Brain microvascular endothelial cell (primary cell): ENCODE measurements at regions not wholly inside any gene's neighbourhood (a gene's known extent, or its start where the extent isn't known, plus 50 kb on each side); places are given as distances from the start of the nearest gene placed in this dataset.

ENCODE experiments used
- DNase-seq: peaks from one replicate; pipeline ENCODE4 v3.0.0-alpha.2; 2020
- H3K27ac ChIP-seq: fragments of 250-450 bp; sonication (Bioruptor Pico); 2 replicates; pipeline ENCODE4 v1.5.1; 2020; ENCODE audit warnings: mild to moderate bottlenecking, moderate library complexity
- H3K27me3 ChIP-seq: fragments of 250-450 bp; sonication (Bioruptor Pico); replicated peaks from 2 replicates; pipeline ENCODE4 v1.5.1; 2020; ENCODE audit warnings: mild to moderate bottlenecking
- H3K36me3 ChIP-seq: fragments of 250-450 bp; sonication (Bioruptor Pico); replicated peaks from 2 replicates; pipeline ENCODE4 v1.5.1; 2020; ENCODE audit warnings: mild to moderate bottlenecking
- H3K4me3 ChIP-seq: 2 replicates; pipeline ENCODE4 v1.5.1; 2011; ENCODE audit warnings: low read depth, mild to moderate bottlenecking, control low read depth, low read length, moderate library complexity
- CTCF ChIP-seq: IDR thresholded peaks from 2 replicates; pipeline ENCODE4 v1.5.1; 2011; ENCODE audit warnings: low read depth, mild to moderate bottlenecking, moderate library complexity, low read length, control low read depth, inconsistent platforms; ENCODE audit errors: missing control alignments
- in situ Hi-C: cut with HindIII; loops from 2 replicates; pipeline ENCODE4 v1.10.0; 2017; ENCODE audit warnings: low sequenced_read_pairs, low pct_ligation_motif_present

- no peak for TF ChIP-seq CTCF
- in situ Hi-C loops: no loop called here
- DNase-seq: no peak
These were observed 177.3 kb downstream of the URI1 start for GRCh38 chr19:30119180-30119908.

GRCh38 chr19:30120860-30121484, 178.9 kb downstream of the URI1 start:
- H3K27me3 ChIP-seq: no peaks in the 10 kb centered on the region
- DNase-seq: no peak
- TF ChIP-seq CTCF: no peak
- H3K36me3 ChIP-seq: no peaks in the 10 kb centered on the region
- in situ Hi-C loops: no loop called here
- H3K27ac ChIP-seq: no peak overlapping the region
- no peak overlapping the region for H3K4me3 ChIP-seq

More at GRCh38 chr19:30119180-30119908, 177.3 kb downstream of the URI1 start:
- Histone ChIP-seq H3K27me3 (no peaks in the 10 kb centered on the region), H3K27ac (no peak overlapping the region), H3K4me3 (no peak overlapping the region), H3K36me3 (no peaks in the 10 kb centered on the region)

- Histone ChIP-seq H3K27me3 (no peaks in the 10 kb centered on the region), H3K36me3 (no peaks in the 10 kb centered on the region), H3K27ac (no peak overlapping the region), H3K4me3 (no peak overlapping the region)
- TF ChIP-seq CTCF: no peak
- DNase-seq: no peak
- in situ Hi-C loops: no loop called here
These were observed 180.4 kb downstream of the URI1 start for GRCh38 chr19:30122431-30122830.

- H3K36me3 ChIP-seq: no peaks in the 10 kb centered on the region
- H3K27ac ChIP-seq: no peak overlapping the region
- no peak overlapping the region for H3K4me3 ChIP-seq
- H3K27me3 ChIP-seq: no peaks in the 10 kb centered on the region
- no peak for DNase-seq
- in situ Hi-C loops: no loop called here
- TF ChIP-seq CTCF: no peak
These were observed 181.1 kb downstream of the URI1 start for GRCh38 chr19:30123119-30123518.

GRCh38 chr19:30123611-30124010, 181.6 kb downstream of the URI1 start:
- Histone ChIP-seq H3K27me3 (no peaks in the 10 kb centered on the region), H3K4me3 (no peak overlapping the region), H3K27ac (no peak overlapping the region), H3K36me3 (no peaks in the 10 kb centered on the region)
- no peak for TF ChIP-seq CTCF
- in situ Hi-C loops: no loop called here
- no peak for DNase-seq
